WERI-Rb-1 (cell line): ENCODE measurements at regions not wholly inside any gene's neighbourhood (a gene's known extent, or its start where the extent isn't known, plus 50 kb on each side); places are given as distances from the start of the nearest gene placed in this dataset.

Experiments used
- DNase-seq: peaks from one replicate; pipeline ENCODE4 v3.0.0-alpha.2; 2020
- H3K27ac ChIP-seq: fragments of 250-450 bp; sonication (Bioruptor Pico); 2 replicates; pipeline ENCODE4 v1.5.1; 2020; ENCODE audit warnings: mild to moderate bottlenecking, moderate library complexity
- H3K27me3 ChIP-seq: fragments of 250-450 bp; sonication (Bioruptor Pico); 2 replicates; pipeline ENCODE4 v1.5.1; 2021; ENCODE audit warnings: mild to moderate bottlenecking, low read depth, moderate library complexity; ENCODE audit not compliant: insufficient read depth, severe bottlenecking
- H3K36me3 ChIP-seq: fragments of 250-450 bp; sonication (Bioruptor Pico); 2 replicates; pipeline ENCODE4 v1.5.1; 2020; ENCODE audit warnings: mild to moderate bottlenecking, moderate library complexity
- H3K4me3 ChIP-seq: 2 replicates; pipeline ENCODE4 v1.5.1; 2011; ENCODE audit warnings: low read depth, mild to moderate bottlenecking, control low read depth, low read length
- H3K9me3 ChIP-seq: fragments of 250-450 bp; sonication (Bioruptor Pico); 2 replicates; pipeline ENCODE4 v1.5.1; 2021; ENCODE audit warnings: mild to moderate bottlenecking, moderate library complexity; ENCODE audit not compliant: severe bottlenecking
- TF ChIP-seq, protein P1 (sequence below): IDR thresholded peaks from 2 replicates; pipeline ENCODE4 v1.5.1; 2011; ENCODE audit warnings: low read depth, mild to moderate bottlenecking, control low read depth, inconsistent platforms, low read length

GRCh38 chr13:31930490-31930889 lies 101.1 kb upstream of the FRY start:
- no peak overlapping the region for H3K4me3 ChIP-seq
- TF ChIP-seq, protein P1, sequence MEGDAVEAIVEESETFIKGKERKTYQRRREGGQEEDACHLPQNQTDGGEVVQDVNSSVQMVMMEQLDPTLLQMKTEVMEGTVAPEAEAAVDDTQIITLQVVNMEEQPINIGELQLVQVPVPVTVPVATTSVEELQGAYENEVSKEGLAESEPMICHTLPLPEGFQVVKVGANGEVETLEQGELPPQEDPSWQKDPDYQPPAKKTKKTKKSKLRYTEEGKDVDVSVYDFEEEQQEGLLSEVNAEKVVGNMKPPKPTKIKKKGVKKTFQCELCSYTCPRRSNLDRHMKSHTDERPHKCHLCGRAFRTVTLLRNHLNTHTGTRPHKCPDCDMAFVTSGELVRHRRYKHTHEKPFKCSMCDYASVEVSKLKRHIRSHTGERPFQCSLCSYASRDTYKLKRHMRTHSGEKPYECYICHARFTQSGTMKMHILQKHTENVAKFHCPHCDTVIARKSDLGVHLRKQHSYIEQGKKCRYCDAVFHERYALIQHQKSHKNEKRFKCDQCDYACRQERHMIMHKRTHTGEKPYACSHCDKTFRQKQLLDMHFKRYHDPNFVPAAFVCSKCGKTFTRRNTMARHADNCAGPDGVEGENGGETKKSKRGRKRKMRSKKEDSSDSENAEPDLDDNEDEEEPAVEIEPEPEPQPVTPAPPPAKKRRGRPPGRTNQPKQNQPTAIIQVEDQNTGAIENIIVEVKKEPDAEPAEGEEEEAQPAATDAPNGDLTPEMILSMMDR, result no peak
- H3K9me3 ChIP-seq, result no peaks in the 10 kb centered on the region
- DNase-seq, result no peak
- H3K27ac ChIP-seq, result no peak overlapping the region
- H3K36me3 ChIP-seq, result no peaks in the 10 kb centered on the region
- no peaks in the 10 kb centered on the region for H3K27me3 ChIP-seq

DNA sequence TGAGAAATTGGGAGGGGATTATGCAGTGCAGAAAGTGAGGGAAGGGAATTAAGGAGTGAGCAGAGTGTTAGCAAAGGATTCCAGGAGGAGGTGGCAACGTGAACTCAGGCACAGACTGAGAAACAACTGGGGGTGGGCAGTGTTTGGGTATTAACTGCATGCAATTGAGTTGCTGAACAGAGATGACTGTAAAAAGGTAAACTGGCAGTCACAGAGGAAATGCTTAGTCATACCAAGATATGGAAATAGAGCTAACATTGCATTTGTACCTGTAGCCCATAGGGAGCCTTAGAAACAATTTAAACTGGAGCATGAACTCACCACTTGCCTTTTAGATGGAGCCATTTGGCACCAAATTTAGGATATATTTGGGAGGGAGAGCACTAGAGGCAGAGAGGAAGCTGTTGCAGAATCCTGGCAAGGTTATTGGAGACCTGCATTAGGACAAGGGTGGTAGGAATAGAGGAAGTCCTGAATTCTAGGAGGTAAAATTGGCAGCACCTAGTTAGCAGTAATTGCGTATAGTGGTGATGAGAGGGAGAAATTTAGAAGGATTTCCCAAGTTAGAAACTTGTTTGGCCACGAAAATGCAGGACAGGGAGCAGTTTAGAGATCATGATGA lies 100.6 kb upstream of the FRY start:
- no peaks in the 10 kb centered on the region for H3K36me3 ChIP-seq
- no peak overlapping the region for H3K4me3 ChIP-seq
- H3K27ac ChIP-seq, result no peak overlapping the region
- TF ChIP-seq, protein P1, result no peak
- no peak for DNase-seq
- H3K27me3 ChIP-seq, result no peaks in the 10 kb centered on the region
- no peaks in the 10 kb centered on the region for H3K9me3 ChIP-seq

DNA sequence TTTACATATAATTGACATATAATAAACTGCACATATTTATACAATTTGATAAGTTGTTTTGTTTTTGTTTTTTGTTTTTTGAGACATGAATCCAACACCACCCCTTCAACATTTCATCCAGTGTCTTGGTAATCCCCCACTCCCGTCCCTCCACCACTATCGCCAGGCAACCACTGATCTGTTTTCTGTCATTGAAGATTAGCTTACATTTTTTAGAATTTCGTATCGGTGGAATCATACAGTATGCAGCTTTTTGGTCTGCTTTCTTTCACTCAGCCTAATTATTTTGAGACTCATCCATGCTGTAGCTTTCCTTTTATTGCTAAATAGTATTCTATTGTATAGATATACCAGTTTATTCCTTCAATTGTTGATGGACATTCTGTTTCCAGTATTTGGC lies 94.1 kb upstream of the FRY start:
- DNase-seq, result no peak
- TF ChIP-seq, protein P1, result no peak
- H3K9me3 ChIP-seq, result no peaks in the 10 kb centered on the region
- H3K4me3 ChIP-seq, result no peak overlapping the region
- no peaks in the 10 kb centered on the region; the same call in 1 of the 2 replicates for H3K36me3 ChIP-seq
- H3K27me3 ChIP-seq, result no peaks in the 10 kb centered on the region
- no peak overlapping the region for H3K27ac ChIP-seq

DNA sequence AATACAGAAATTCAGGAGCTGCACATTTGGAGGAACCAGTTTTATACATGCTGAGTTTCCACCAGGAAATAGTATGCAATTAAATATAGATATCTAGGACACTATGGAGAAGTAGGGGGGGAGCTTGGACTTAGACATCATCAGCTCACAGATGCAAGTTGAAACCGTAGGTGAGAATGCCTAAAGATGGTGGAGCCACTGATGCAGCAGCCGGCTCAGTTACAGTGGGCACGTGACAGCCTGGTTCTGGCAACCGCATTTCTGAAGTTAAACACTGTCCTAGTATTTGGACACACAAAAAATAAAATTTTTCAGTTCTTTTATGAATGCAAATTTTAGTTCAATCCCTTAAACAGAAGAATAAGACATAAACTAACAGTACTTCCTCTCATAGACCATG lies 91.5 kb upstream of the FRY start:
- Histone ChIP-seq H3K4me3 (no peak overlapping the region), H3K36me3 (no peaks in the 10 kb centered on the region; the same call in 1 of the 2 replicates), H3K9me3 (no peaks in the 10 kb centered on the region), H3K27me3 (no peaks in the 10 kb centered on the region), H3K27ac (no peak overlapping the region)
- DNase-seq, result no peak
- TF ChIP-seq, protein P1, result no peak

- TF ChIP-seq, protein P1, result no peak
- Histone ChIP-seq H3K9me3 (no peaks in the 10 kb centered on the region), H3K4me3 (no peak overlapping the region), H3K27me3 (no peaks in the 10 kb centered on the region), H3K27ac (no peak overlapping the region), H3K36me3 (peaks cover 8% of the 10 kb centered on the region; the same call in 1 of the 2 replicates)
- no peak for DNase-seq
Measured at GRCh38 chr13:31943591-31943990, 88.0 kb upstream of the FRY start.
